ENCODE measurements at regions not wholly inside any gene's neighbourhood (a gene's known extent, or its start where the extent isn't known, plus 50 kb on each side); places are given as distances from the start of the nearest gene placed in this dataset.

DNA sequence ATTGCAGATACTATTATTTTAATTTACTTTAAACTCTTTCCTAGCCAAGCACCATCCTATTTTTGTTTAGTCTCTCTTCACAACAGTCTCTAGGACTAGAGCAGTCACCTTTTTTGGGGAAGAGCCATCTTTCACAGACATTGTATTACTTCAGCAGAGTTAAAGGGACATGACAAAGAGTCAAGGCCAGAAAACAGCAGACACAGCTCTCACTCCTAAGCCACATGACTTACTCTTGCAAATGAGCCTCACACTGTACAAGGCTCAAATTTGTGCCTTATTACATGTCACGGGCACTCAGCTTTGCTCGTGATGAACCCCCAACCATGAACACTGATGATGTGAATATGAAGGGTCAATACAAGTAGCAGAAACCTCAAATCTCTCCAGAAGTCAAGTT lies 104.3 kb downstream of the ZNF608 start:
- TF ChIP-seq, protein P1, sequence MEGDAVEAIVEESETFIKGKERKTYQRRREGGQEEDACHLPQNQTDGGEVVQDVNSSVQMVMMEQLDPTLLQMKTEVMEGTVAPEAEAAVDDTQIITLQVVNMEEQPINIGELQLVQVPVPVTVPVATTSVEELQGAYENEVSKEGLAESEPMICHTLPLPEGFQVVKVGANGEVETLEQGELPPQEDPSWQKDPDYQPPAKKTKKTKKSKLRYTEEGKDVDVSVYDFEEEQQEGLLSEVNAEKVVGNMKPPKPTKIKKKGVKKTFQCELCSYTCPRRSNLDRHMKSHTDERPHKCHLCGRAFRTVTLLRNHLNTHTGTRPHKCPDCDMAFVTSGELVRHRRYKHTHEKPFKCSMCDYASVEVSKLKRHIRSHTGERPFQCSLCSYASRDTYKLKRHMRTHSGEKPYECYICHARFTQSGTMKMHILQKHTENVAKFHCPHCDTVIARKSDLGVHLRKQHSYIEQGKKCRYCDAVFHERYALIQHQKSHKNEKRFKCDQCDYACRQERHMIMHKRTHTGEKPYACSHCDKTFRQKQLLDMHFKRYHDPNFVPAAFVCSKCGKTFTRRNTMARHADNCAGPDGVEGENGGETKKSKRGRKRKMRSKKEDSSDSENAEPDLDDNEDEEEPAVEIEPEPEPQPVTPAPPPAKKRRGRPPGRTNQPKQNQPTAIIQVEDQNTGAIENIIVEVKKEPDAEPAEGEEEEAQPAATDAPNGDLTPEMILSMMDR (IDR thresholded peaks at IDR 0.05), result no peak
- TF ChIP-seq ZFX (IDR thresholded peaks at IDR 0.05; ENCODE audit: borderline replicate concordance), result no peak

Measured in 22Rv1 (cell line).